IMR-90 (cell line): ENCODE measurements at regions not wholly inside any gene's neighbourhood (a gene's known extent, or its start where the extent isn't known, plus 50 kb on each side); places are given as distances from the start of the nearest gene placed in this dataset.

Source experiments
- FOS ChIP-seq: fragments of 150-350 bp; IDR thresholded peaks from 2 replicates; pipeline ENCODE4 v1.6.1; 2016; ENCODE audit warnings: low read depth, low read length
- RFX5 ChIP-seq: IDR thresholded peaks from 2 replicates; pipeline ENCODE4 v1.8.0; 2012; ENCODE audit warnings: low read depth, mild to moderate bottlenecking, low read length, moderate library complexity
- TF ChIP-seq, protein P1 (sequence below): conservative IDR thresholded peaks from 2 replicates; pipeline ENCODE4 v1.5.1; 2012; ENCODE audit warnings: mild to moderate bottlenecking, low read depth, low read length, improper control_type of control experiment

DNA sequence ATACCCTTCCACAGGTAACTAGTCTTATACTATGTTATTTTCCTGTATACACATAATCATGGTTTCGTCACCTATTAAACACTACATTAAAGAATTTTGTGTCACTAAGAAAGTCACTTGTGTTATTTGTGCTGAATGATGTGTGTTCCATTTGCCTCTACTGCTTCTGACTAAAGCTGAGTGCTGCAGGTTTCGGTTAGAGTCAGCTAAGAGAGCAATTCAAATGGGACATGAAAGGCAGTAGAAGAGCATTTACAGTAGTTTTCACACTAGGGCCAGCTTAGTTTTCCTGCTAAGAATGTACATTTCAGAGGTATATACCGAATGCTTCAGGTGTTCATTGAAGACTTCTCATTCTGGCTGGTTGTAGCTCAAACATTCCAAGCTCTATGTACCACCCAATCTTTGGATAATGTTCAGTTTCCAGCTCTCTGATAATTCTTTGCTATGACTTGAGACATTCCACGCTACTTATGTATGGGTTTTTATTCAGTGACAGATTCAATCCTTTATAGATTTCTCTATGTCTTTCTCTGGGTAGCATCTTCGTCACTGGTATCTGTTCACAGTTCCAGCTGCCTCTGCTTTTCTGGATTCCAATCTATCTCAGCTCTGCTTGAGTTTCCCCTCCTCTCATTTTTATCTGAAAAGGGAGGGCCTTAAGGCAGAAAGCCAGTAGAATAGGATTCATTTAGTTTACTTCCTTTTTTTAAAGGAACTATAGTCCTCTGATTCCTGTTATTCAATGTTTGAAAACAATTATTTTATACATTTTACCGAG lies 164.4 kb downstream of the CXXC4 start:
- TF ChIP-seq FOS (no peak), RFX5 (no peak)
- TF ChIP-seq, protein P1, sequence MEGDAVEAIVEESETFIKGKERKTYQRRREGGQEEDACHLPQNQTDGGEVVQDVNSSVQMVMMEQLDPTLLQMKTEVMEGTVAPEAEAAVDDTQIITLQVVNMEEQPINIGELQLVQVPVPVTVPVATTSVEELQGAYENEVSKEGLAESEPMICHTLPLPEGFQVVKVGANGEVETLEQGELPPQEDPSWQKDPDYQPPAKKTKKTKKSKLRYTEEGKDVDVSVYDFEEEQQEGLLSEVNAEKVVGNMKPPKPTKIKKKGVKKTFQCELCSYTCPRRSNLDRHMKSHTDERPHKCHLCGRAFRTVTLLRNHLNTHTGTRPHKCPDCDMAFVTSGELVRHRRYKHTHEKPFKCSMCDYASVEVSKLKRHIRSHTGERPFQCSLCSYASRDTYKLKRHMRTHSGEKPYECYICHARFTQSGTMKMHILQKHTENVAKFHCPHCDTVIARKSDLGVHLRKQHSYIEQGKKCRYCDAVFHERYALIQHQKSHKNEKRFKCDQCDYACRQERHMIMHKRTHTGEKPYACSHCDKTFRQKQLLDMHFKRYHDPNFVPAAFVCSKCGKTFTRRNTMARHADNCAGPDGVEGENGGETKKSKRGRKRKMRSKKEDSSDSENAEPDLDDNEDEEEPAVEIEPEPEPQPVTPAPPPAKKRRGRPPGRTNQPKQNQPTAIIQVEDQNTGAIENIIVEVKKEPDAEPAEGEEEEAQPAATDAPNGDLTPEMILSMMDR: no peak
